NCI-H2081 treated with DMSO at 0.1 percent for 48 hours (cell line): ENCODE measurements at regions not wholly inside any gene's neighbourhood (a gene's known extent, or its start where the extent isn't known, plus 50 kb on each side); places are given as distances from the start of the nearest gene placed in this dataset.
A peak's percentile ranks its signal among the peaks of the same experiment; 100 is the strongest.

Source experiments
- DNase-seq: peaks from one replicate; lab custom pipeline; 2025; lab: John Stamatoyannopoulos, UW

GRCh38 chr6:119541132-119541905, 191.8 kb upstream of the MAN1A1 start:
- DNase-seq: no peak

- no peak for DNase-seq
Measured at GRCh38 chr6:119540417-119540816, 190.9 kb upstream of the MAN1A1 start.

- no peak for DNase-seq
Measured at GRCh38 chr6:119539066-119539746, 189.6 kb upstream of the MAN1A1 start.

GRCh38 chr6:119536666-119537065, 187.1 kb upstream of the MAN1A1 start:
- DNase-seq: no peak

GRCh38 chr6:119535332-119535731, 185.8 kb upstream of the MAN1A1 start:
- DNase-seq: no peak

GRCh38 chr6:119533603-119534279, 184.2 kb upstream of the MAN1A1 start:
- peak; percentile 21 for DNase-seq

- DNase-seq: no peak
Measured at GRCh38 chr6:119527231-119527578, 177.6 kb upstream of the MAN1A1 start.

GRCh38 chr6:119526561-119527230, 177.1 kb upstream of the MAN1A1 start:
- DNase-seq: no peak

GRCh38 chr6:119524410-119524809, 174.8 kb upstream of the MAN1A1 start:
- no peak for DNase-seq

- no peak for DNase-seq
Measured at GRCh38 chr6:119523556-119523955, 174.0 kb upstream of the MAN1A1 start.

- no peak for DNase-seq
Measured at GRCh38 chr6:119521251-119521650, 171.7 kb upstream of the MAN1A1 start.

- no peak for DNase-seq
Measured at GRCh38 chr6:119517428-119517827, 167.9 kb upstream of the MAN1A1 start.

- no peak for DNase-seq
Measured at GRCh38 chr6:119514345-119514744, 164.8 kb upstream of the MAN1A1 start.

GRCh38 chr6:119511024-119511423, 161.5 kb upstream of the MAN1A1 start:
- no peak for DNase-seq

GRCh38 chr6:119510246-119510645, 160.7 kb upstream of the MAN1A1 start:
- DNase-seq: no peak

- DNase-seq: no peak
Measured at GRCh38 chr6:119506631-119507174, 157.1 kb upstream of the MAN1A1 start.

- no peak for DNase-seq
Measured at GRCh38 chr6:119501798-119502483, 152.4 kb upstream of the MAN1A1 start.

GRCh38 chr6:119499797-119500196, 150.2 kb upstream of the MAN1A1 start:
- no peak for DNase-seq

- no peak for DNase-seq
Measured at GRCh38 chr6:119497988-119498727, 148.6 kb upstream of the MAN1A1 start.

- DNase-seq: no peak
Measured at GRCh38 chr6:119495230-119495683, 145.7 kb upstream of the MAN1A1 start.

GRCh38 chr6:119493980-119494379, 144.4 kb upstream of the MAN1A1 start:
- peak; percentile 48 for DNase-seq
